HG03342 (cell line): ENCODE measurements at regions not wholly inside any gene's neighbourhood (a gene's known extent, or its start where the extent isn't known, plus 50 kb on each side); places are given as distances from the start of the nearest gene placed in this dataset.

ENCODE experiments used
- ATAC-seq: cut with Tn5 transposase; IDR thresholded peaks from one replicate; pipeline ENCODE4 v1.9.1; 2021; ENCODE audit warnings: mild to moderate bottlenecking, moderate library complexity; ENCODE audit not compliant: unreplicated experiment

DNA sequence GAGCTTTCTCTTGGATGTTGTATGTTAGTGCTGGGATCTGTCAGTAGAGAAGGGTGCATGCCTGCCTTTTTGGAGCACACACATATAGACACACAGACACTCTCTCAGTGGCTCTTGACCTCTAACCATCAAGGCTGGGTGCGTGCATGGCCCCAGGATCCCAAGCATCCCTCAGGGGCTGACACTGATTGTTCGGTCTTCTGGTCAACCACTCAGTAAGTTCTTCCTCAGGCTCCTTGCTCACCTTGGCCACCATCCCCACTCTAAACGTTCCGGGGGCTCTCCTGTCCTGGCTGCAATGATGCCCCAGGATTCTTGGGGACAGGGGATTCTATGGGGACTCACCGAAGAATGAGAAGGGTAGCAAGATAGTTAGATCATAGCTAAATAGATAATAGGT lies 179.6 kb downstream of the SHOX start:
- no peak for ATAC-seq

GRCh38 chrX:809081-809480 lies 178.5 kb downstream of the SHOX start:
- no peak for ATAC-seq

- no peak for ATAC-seq
Observed at GRCh38 chrX:806586-806985, 176.0 kb downstream of the SHOX start.

GRCh38 chrX:805988-806387 lies 175.4 kb downstream of the SHOX start:
- ATAC-seq = no peak

DNA sequence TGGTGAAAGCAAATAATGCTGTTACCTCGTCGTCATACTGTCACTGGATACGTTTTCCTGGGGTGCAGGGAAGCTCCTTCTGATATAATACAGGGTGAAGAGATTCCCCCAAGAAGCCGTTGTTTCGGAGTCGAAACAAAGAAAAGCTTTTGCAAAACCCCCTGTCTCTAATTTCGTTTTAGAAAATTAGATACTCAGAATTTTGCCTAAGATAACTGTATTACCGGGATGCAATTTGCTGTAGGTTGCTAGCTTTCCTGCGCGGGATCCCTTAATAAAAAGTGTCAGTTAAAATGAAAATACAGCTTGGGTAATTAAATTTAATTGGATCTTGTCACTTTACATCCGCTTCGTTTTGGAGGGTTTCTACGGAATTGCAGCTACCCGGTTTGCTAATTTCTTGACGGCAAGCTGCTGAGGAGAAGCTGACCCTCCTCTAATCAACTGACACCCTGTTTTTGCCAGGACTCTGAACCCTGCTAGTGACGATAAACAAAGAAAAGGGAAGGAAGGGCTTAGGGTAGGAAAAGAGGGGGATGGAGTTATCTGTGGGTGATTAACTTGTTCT lies 174.6 kb downstream of the SHOX start:
- no peak for ATAC-seq

DNA sequence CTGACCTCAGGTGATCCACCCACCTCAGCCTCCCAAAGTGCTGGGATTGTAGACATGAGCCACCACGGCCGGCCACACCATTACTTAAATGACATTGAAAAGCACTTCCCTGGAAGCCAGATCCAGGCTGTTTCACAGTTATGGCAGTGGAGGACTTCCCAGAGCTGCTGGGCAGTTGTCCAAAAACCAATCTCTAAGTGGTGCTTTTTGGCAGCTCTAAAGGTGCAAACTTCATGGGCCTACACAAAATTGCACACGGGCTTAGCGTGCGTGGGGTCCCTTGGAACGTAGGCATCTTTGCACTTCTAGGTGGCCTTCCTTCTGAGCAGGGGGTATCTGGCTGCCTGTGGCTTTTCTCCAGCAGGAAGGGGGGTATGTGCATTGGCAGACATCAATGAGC lies 172.3 kb downstream of the SHOX start:
- no peak for ATAC-seq

- no peak for ATAC-seq
Observed at GRCh38 chrX:799808-800207, 169.2 kb downstream of the SHOX start.

GRCh38 chrX:794311-794710 lies 163.7 kb downstream of the SHOX start:
- ATAC-seq = no peak

DNA sequence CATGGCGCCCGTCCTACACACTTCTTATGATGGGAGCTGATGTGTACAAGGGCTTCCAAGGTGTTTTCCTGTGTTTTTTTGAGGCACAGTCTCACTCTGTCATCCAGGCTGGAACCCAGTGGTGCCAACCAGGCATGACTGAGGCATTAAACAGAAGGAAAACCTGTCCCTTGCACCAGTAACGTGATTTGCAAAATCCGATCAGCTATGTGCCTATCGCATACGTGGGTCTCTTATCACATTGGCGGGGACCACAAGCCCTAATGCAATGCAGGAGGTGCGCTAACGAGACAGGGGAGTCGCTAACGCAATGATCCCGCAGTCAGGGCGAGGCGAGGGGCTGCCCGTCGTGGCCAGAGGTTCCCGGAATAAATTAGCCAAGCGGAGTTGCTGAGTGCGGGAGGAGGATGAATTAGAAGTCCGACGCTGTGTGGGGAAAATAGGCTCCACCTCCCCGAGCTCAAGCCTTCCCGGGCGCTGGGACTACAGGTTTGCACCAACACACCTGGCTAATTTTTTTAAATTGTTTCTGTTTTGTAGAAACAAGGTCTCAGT lies 162.7 kb downstream of the SHOX start:
- no peak for ATAC-seq

GRCh38 chrX:791479-792034 lies 161.0 kb downstream of the SHOX start:
- no peak for ATAC-seq

DNA sequence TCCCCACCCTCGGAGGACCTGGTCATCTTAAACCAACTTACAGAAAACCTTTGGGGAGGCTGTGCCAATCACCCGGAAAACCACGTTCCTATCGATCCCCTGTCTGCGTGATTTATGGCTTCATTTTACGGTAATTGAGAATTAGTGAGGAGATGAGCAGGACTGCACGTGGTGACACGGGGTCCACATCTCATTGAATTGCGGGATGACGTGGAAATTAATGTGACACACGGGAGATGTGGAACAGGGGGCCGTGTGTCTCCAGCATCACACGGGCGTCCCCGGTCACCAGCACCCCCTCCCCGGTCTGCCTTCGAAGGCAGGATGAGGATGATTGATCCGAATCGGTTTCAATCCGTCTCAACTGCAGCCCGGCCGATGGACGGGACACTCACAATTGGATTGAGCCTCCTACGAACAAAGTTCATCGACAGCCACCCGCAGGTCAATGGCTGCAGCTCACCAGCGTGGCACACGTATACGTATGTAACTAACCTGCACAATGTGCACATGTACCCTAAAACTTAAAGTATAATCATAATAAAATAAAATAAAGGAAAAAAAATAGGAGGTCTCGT lies 160.3 kb downstream of the SHOX start:
- ATAC-seq = no peak

DNA sequence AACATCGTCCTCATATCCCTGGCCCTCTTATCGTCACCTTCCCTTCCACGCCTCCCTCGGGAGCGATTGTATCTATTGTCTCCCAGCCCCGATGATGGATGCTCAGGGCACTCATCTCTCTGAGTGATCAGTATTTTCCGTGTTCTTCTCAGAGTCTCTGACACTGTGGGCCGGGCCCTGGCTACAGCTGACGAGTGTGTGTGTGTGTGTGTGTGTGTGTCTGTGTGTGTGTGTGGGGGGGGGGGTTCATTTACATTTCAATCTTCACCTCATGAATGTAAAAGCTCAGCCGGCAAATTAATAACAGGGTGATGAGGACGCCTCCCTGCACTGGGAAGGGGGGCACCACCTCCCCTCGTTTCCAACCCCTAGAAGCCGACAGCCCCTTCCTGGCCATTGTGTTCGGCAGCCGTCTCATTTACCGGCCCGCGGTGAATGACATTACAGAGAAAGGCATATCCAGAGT lies 159.5 kb downstream of the SHOX start:
- ATAC-seq = no peak

DNA sequence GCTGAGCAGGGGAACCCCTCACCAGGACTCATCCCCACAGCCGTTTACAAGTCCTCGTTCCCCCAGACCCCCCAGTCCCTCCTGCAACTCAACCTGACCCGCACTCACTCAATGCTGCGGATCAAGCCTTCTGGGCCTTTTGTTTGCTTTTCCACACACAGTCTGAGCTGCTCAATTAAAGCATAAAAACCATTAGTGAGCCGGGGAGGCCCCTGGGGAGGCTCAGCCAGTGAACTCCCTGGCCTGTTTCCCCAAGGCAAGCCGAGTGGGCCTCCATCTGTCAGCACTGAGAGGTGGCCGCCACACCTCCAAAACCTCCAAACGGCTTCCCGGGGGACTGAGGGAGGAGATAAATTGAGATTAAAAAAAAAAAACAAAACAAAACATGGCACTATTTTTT lies 158.5 kb downstream of the SHOX start:
- no peak for ATAC-seq

DNA sequence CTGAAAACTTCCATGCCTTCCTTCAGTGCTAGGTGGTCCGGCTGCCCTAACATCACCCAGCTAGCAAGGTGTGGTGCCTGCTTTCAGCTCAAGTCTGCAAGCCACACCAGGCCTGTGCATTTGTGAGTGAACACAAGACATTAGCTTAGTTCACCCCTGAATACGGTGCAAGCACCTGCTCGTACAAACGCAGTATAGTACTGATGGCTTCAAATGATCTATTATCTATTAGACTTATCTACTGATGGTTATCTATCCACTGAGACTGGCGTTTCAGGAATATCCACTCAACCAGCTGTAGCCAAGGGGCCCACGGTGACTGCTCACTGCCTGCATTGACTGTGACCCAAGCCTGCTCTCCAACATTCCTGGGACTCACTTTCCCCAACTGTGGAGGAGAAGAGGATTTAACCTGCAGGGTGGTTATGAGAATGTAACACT lies 155.9 kb downstream of the SHOX start:
- ATAC-seq = no peak

- no peak for ATAC-seq
Observed at GRCh38 chrX:784829-785228, 154.2 kb downstream of the SHOX start.

DNA sequence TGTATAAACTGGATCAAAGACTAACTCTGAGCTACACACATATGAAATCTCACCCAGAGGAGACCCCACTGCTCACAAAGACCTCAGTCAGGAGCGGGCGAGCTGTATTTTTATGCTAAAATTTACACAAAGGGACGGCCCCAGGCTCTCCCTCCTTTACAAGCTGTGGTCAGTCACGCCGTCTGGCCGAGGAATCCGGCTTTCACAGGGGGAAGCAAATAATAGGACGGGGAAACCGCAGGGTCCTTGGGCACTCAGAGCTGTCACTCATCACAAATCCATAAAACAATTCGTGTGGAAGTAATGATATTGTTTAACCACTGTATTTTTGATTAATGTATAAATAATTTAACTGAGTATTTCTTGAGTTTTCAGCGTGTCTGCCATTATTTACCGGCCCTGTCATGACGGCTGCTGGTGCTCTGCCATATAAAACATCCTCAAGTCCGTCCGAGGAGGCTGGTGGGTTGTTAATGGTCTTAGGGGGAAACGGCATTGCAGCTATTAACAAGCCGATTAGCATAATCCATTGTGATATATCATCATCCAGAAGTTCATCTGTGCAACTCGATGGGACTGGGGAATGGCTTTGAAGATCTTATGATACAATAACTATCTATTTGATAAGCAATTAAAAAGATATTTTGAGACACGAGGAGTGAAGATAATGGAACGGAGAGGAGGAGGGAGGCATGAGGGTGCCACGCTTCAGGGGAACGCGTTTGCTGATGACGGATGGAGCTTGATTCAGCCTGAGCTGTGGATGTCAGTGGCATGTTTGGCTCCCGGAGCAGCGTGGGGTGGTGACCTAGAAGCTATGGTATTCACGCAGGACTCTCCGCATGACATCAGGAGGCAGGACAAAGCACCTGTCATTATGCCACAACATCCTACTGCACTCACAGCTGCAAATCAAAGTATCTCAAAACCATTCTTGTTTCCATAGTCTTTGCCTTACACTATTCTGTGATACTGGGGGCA lies 150.9 kb downstream of the SHOX start:
- ATAC-seq = no peak

DNA sequence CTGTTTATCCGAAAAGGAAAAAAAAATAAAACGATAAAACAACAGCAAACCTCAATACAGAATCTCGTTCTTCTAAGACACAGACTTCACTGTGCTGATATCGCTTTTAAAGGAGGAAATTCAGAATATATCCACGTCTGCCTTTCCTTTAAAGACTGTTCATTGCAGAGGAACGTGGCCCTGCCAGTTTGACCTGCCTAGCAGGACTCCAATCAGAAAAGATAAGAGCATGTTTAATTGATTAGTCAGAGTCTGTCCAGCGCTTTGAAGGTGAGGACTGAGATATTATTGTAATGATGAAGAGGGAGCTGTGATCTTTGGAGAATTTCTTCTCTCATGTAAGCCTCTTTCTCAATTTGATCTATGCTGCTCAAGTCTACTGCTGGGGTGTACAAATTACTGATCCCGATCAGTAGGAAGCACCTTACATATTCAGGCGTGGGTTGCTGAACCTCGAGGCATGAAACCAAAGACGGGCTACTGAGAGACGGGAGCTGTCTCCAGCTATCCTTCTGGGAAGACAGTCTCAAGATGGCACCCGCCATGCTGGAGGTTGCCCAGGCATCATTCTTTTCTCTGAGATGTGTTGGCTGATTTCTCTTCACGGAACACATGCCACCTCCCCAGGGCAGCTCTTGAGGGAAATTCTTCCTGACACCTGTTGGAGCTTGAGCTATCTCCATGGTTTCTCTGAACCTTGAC lies 146.1 kb downstream of the SHOX start:
- no peak for ATAC-seq

DNA sequence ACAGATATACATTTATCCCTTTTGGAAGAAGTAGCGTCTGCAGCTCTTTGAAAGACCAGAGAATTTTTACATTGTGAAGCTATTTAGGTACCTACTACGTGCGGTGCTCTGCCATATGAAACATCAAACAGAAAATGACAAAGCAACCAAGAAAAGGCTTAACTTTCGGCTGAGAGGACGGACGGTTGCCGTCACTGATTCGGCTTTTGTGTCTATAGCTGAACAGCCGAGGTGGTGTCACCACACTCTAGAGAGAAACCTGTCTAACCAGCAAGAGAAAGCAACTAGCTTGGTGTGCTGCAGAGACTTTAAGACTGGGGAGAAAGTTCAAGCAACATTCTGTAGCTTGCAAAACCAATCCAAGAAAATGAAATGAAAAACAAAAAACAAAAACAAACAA lies 145.5 kb downstream of the SHOX start:
- ATAC-seq = no peak

DNA sequence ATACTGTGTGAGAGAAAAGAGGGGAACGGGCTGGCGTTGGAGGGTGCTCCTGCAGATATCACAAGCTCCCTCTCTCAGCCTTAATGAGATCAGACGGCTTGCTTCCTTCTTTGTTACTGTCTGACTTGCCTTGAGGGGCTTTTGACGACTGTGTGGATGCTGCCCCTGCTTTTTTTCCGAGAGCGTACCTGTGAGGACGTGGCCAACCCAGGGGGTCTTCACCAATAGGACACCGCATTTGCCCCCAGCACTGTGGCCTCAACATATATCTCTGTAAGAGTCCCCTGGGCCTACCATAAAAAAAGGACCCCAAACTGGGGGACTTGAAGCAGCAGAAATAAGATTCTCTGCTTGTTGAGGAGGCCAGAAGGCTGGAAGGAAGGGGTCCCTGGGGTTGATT lies 143.9 kb downstream of the SHOX start:
- ATAC-seq = no peak

DNA sequence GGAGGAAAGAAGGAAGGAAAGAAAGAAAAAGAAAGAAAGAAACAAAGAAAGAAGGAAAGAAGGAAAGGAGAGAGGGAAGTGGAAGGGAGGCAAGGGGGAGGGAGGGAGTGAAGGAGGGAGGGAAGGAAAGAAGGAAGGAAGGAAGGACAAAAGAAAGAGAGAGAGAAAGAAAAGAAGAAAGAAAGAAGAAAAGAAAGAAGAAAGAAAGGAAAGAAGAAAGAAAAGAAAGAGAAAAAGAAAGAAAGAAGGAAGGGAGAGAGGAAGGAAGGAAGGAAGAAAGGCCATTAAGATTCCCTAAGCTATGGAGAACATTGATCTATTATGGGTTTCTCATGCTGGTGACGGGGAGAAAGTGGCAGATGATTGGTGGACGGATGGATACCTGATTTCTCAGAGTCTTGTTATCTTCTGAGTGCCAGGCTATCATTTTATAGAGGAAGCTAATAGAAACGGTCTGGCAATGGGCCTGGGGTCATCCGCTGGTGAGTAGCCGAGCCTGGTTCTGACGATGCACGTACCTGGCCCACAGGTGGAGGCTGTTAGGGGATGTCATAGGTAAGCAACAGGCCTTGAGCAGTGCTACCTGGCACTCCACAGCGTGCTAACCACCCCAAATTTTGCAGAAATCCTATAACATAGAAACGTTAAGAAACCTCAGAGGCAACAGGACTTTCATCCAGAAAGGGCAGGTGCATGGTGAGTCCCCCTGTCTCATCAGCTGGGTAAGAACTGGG lies 142.9 kb downstream of the SHOX start:
- no peak for ATAC-seq
